Activated T-cell treated with anti-CD3 and anti-CD28 coated beads, Interleukin-2, amount 50 U/mL, for 72 hours (primary cell): ENCODE measurements at regions not wholly inside any gene's neighbourhood (a gene's known extent, or its start where the extent isn't known, plus 50 kb on each side); places are given as distances from the start of the nearest gene placed in this dataset.

Experiments used
- ATAC-seq, 2 donors: fragments of 150-1000 bp; cut with Tn5 transposase; replicated peaks in 1 of 2; 2 replicates each; pipeline ENCODE4 v1.10.0; 2021; ENCODE audit warnings: moderate library complexity in 2 of 2, mild to moderate bottlenecking in 1 of 2
- DNase-seq, 2 donors: peaks; one replicate each; pipeline ENCODE4 v3.0.0; 2021 to 2022; ENCODE audit warnings: mixed read lengths in 1 of 2
- H3K27ac Mint-ChIP-seq: one replicate; pipeline ENCODE4 v1.8.0; 2022; ENCODE audit warnings: mild to moderate bottlenecking, moderate library complexity, mixed read lengths
- H3K27me3 Mint-ChIP-seq: one replicate; pipeline ENCODE4 v1.8.0; 2022; ENCODE audit warnings: low read depth, mixed read lengths
- H3K36me3 Mint-ChIP-seq, 2 donors: one replicate each; pipeline ENCODE4 v1.8.0; 2022; ENCODE audit warnings: mixed read lengths in 2 of 2, mild to moderate bottlenecking in 1 of 2; ENCODE audit not compliant: insufficient read depth in 2 of 2
- H3K4me1 Mint-ChIP-seq: one replicate; pipeline ENCODE4 v1.8.0; 2022; ENCODE audit warnings: low read depth, mixed read lengths
- H3K4me3 Mint-ChIP-seq, 2 donors: one replicate each; pipeline ENCODE4 v1.8.0; 2022; ENCODE audit warnings: mild to moderate bottlenecking in 2 of 2, mixed read lengths in 2 of 2, moderate library complexity in 2 of 2
- H3K9me3 Mint-ChIP-seq, 2 donors: one replicate each; pipeline ENCODE4 v1.8.0; 2022; ENCODE audit warnings: mixed read lengths in 2 of 2

DNA sequence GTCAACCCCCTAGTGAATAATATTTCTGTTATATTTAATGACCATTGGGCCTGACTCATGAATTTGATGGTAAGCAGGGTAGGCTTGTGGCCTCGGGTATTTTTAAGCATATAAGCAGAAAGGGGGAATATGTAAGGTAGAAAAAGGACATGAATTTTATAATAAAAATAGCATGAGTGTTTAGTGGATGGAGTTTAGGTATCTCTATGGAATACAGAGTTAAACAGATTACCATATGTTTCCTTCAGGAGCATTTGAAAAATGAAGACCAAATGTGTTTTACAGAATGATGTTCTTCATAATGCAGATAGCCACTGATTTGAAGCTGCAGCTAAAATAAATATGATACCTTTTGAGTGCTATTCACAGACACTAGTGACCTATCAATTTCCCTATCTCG lies 191.7 kb upstream of the TSHZ2 start:
- no peaks in the 10 kb centered on the region for H3K4me1 Mint-ChIP-seq

DNA sequence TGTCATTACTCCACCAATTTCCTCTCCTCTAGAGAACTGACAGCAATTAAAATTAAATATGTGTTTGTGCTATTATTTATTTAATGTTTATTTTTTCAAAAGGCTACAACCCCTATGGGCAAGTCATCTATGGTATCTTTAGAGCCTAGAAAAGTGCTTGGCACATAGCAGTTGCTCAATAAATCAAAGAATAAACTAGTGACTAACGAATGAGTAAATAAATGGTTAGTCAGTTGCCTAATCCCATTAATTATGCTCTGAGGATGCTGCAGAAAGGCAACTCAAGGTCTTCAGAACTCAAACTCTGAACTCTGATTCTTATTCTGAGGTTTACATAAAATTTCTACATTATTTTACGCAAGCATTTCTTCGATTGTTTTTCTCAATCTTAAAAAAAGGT lies 193.0 kb upstream of the TSHZ2 start:
- DNase-seq: no peak
- no peaks in the 10 kb centered on the region for H3K36me3 Mint-ChIP-seq
- no peak overlapping the region for H3K4me3 Mint-ChIP-seq

More for the DNA sequence above, 191.7 kb upstream of the TSHZ2 start:
- Mint-ChIP-seq H3K4me3 (no peak overlapping the region), H3K27ac (no peak overlapping the region), H3K36me3 (no peaks in the 10 kb centered on the region), H3K9me3 (peaks cover 3% of the 10 kb centered on the region in 2 donors), H3K27me3 (no peaks in the 10 kb centered on the region)
- ATAC-seq (no peak), DNase-seq (no peak)

DNA sequence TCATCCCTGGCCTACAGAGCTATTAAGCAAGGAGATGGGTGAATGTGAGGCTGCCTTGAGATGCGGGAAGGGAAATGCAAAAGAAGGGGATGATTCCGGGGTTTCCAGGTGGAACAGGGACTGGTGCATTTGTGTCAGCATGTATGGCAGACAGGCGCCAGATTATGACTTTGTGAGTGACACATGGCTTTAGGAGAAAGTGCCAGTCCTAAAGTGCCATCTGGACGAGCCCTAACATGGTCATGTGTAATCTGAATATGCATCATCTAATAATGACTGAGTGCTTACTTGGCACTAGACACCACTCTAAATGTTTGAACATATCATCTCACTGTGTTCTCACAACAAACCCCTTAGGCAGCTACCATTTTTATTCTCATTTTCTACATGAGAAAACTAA lies 195.0 kb upstream of the TSHZ2 start:
- no peaks in the 10 kb centered on the region for H3K4me1 Mint-ChIP-seq
- no peaks in the 10 kb centered on the region for H3K27me3 Mint-ChIP-seq
- no peak overlapping the region for H3K27ac Mint-ChIP-seq

More for the DNA sequence above, 193.0 kb upstream of the TSHZ2 start:
- no peak for ATAC-seq
- H3K4me1 Mint-ChIP-seq: no peaks in the 10 kb centered on the region
- H3K27me3 Mint-ChIP-seq: no peaks in the 10 kb centered on the region
- H3K9me3 Mint-ChIP-seq: peaks cover 0 to under 1% of the 10 kb centered on the region in 2 donors
- no peak overlapping the region for H3K27ac Mint-ChIP-seq

DNA sequence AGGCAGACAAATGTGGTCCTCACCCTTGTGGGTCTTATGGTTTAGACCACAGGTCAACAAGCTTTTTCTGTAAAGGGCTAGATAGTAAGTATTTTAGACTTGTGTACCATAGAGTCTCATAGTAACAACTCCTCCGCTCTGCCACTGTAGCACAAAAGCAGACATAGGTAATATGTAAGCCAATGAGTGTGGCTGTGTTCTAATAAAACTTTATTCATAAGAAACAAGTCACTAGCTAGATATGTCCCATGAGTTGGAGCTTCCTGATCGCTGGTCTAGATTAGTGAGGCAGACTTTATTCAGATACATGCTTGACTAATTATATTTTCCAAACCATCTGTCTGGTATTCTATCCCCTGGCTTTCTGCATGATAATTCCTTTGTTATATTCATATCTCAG lies 196.4 kb upstream of the TSHZ2 start:
- Mint-ChIP-seq H3K4me3 (no peak overlapping the region), H3K27me3 (no peaks in the 10 kb centered on the region), H3K27ac (no peak overlapping the region), H3K4me1 (no peaks in the 10 kb centered on the region), H3K36me3 (no peaks in the 10 kb centered on the region), H3K9me3 (no peaks in the 10 kb centered on the region)
- ATAC-seq (no peak), DNase-seq (no peak)

More for the DNA sequence above, 195.0 kb upstream of the TSHZ2 start:
- no peak for ATAC-seq
- Mint-ChIP-seq H3K4me3 (no peak overlapping the region), H3K36me3 (no peaks in the 10 kb centered on the region), H3K9me3 (no peaks in the 10 kb centered on the region)
- DNase-seq: no peak

DNA sequence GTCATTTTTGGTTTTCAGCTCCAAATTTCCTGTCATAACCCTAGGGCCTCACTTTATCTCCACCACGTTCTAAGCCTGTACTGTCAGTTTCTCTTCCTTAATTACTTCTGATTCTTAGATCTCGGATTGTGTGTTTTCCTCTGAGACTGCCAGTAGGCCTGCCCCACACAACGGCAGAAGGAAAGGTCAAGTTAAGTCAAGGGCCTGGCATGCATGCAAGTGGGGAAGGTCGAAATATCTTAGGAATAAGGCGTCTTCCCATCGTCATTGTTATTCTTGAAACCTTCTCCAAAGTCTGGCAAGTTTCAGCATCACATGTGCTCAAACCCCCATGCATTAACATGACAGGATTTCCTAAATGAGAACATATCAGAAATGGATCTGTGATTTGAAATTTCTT lies 203.5 kb upstream of the TSHZ2 start:
- Mint-ChIP-seq H3K9me3 (no peaks in the 10 kb centered on the region), H3K4me1 (no peaks in the 10 kb centered on the region)
- no peak for ATAC-seq

DNA sequence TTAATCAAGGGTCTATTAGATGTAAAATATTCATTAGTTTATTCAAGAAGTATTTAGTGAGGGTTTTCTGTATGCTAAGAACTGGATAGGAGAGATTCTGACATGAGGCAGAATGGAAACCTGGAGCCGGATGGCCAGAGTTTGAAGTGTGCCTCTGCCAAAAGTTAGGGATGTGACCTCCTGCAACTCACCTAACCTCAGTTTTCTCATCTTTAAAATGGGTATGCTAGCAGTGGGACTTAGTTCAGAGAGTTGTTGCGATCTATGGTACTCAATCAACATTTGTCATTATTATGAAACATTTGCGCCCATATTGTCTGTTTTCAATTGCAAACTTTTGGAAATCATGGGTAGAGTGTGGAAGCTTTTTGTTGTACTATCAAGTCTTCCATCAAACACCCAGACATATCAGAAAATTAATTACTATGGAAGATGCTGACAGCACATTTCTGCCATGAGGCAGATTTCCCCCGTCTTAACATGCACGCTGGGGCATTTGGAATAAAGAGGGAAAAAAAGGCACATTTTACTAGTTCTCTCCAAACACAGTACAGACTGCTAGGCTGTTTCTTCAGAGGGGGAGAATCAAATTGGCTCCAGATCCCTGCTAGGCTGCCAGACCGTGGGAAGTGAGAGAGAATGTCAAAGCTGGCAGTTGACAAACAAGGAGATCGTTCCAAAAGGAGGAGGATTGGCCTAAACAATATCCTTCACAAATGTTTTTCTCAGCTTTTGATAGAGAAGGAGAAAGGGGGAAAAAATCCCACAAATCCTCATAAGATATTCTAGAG lies 205.3 kb upstream of the TSHZ2 start:
- no peaks in the 10 kb centered on the region for H3K9me3 Mint-ChIP-seq
- no peaks in the 10 kb centered on the region for H3K36me3 Mint-ChIP-seq
- H3K27me3 Mint-ChIP-seq: no peaks in the 10 kb centered on the region
- H3K4me3 Mint-ChIP-seq: no peak overlapping the region
- no peaks in the 10 kb centered on the region for H3K4me1 Mint-ChIP-seq
- no peak overlapping the region for H3K27ac Mint-ChIP-seq
- no peak for ATAC-seq
- no peak for DNase-seq

More for the DNA sequence above, 203.5 kb upstream of the TSHZ2 start:
- Mint-ChIP-seq H3K27ac (no peak overlapping the region), H3K4me3 (no peak overlapping the region), H3K27me3 (no peaks in the 10 kb centered on the region), H3K36me3 (no peaks in the 10 kb centered on the region)
- DNase-seq: no peak

DNA sequence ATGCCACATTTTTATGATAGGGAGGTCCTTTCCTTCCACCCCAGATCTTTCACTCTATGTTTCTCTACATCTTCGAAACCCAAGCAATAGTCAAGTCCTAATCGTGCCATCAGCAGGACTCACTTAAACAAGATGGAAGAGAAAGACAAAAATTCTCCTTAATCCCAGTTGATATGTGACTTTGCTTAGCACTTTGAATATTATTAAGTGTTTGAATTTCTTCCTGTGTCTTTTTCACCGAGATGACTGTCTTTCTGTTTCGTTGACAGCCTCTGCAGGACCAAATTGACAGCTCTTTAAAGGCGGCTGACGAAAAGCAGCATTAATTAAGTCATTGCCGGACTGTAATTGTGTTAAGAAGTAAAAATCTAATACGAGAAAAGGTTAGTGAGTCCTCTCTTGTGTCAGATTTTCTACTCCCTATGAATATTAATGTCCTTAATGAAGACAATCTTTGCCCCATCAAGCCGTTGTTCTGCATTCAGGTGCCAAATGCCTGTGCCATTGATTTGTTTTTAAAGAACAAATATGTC lies 208.8 kb upstream of the TSHZ2 start:
- Mint-ChIP-seq H3K36me3 (peaks cover 0 to 2% of the 10 kb centered on the region in 2 donors), H3K4me3 (no peak overlapping the region), H3K27me3 (no peaks in the 10 kb centered on the region), H3K27ac (no peak overlapping the region), H3K9me3 (no peaks in the 10 kb centered on the region), H3K4me1 (no peaks in the 10 kb centered on the region)
- DNase-seq (no peak), ATAC-seq (no peak)

DNA sequence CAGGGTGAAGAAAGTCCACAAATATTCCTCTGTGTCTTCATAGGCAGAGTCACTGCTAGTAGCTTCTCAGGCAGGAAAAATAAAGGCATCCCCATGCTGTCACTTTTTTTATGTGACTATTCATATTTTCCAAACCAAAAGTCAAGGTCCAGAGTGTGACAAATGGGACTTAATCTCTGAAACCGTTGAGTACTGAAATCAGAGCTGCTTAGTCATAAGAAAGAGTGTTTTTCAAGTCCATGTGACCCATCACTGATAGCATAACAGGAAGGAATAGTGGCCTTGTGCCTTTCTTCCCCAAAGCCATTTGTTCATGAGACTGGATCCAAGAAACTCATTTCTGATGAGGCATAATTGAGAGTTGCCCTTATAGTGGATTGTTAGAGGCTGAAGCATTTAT lies 210.3 kb upstream of the TSHZ2 start:
- no peaks in the 10 kb centered on the region for H3K4me1 Mint-ChIP-seq
- ATAC-seq (no peak), DNase-seq (no peak)
- no peak overlapping the region for H3K27ac Mint-ChIP-seq
- no peaks in the 10 kb centered on the region for H3K27me3 Mint-ChIP-seq
- H3K4me3 Mint-ChIP-seq: no peak overlapping the region
- H3K9me3 Mint-ChIP-seq: no peaks in the 10 kb centered on the region
- peaks cover 0 to 2% of the 10 kb centered on the region in 2 donors for H3K36me3 Mint-ChIP-seq

DNA sequence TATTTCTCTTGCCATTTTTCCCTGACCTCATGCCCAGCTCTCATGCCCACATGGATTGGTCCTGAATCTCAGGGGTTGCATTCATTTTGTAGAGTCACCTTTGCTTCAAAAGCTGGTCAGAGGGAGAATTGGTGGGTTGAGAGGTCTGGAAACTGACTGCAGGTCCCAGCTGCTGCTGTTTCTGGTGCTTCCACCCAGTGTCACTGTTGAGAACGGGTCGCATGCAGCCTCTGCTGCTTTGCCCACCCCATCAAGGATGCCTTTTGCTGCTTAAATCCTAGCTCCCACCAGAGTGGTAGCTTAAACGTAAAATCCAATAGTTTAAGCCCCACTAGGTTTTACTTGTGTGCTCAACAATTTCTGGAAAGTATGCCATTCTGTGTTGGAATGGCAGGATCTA lies 211.4 kb upstream of the TSHZ2 start:
- DNase-seq (no peak), ATAC-seq (no peak)
- Mint-ChIP-seq H3K4me1 (no peaks in the 10 kb centered on the region), H3K27ac (no peak overlapping the region), H3K4me3 (no peak overlapping the region), H3K27me3 (no peaks in the 10 kb centered on the region), H3K36me3 (peaks cover 0 to 2% of the 10 kb centered on the region in 2 donors), H3K9me3 (no peaks in the 10 kb centered on the region)

DNA sequence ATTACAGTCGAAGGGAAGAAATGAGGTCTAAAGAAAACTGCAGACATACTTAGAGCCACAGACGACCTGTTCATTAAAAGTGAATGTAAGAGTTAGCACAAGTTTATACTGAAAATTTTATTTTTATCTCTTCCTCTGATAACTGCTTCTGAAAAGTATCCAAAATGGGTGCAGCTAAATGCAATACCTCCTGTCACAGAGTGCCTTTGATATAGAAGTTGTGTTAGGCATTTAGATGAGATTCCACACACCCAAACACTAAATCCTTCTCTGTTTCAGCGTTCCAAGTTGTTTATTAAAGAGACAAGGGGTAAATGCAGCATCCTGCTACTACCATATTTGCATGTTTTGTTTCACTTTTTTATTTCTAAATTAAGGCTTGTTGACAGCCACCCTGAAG lies 214.7 kb upstream of the TSHZ2 start:
- Mint-ChIP-seq H3K27ac (no peak overlapping the region), H3K27me3 (no peaks in the 10 kb centered on the region), H3K4me1 (no peaks in the 10 kb centered on the region), H3K9me3 (no peaks in the 10 kb centered on the region), H3K36me3 (peaks cover 0 to 2% of the 10 kb centered on the region in 2 donors), H3K4me3 (no peak overlapping the region)
- no peak for ATAC-seq
- no peak for DNase-seq

DNA sequence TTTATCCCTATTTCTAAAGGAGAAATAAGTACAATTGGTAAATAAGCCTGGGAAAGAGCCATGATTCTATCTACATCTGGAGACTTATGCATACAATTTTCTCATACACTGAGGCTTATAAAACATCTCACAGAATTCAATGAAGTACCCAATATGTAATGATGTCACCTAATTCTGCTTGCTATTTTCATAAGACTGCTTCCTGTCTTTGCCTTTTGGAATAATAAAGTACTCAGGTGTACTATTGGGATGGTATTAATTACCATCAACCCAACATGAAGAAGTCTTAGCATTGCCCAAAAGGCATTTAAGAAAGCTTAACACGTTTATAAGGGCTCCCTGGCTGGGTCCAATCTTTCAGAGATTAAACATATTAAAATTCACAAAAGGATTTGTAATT lies 216.4 kb upstream of the TSHZ2 start:
- Mint-ChIP-seq H3K27ac (no peak overlapping the region), H3K9me3 (no peaks in the 10 kb centered on the region), H3K4me3 (no peak overlapping the region), H3K36me3 (no peaks in the 10 kb centered on the region), H3K4me1 (no peaks in the 10 kb centered on the region), H3K27me3 (no peaks in the 10 kb centered on the region)
- no peak for DNase-seq
- ATAC-seq: no peak

DNA sequence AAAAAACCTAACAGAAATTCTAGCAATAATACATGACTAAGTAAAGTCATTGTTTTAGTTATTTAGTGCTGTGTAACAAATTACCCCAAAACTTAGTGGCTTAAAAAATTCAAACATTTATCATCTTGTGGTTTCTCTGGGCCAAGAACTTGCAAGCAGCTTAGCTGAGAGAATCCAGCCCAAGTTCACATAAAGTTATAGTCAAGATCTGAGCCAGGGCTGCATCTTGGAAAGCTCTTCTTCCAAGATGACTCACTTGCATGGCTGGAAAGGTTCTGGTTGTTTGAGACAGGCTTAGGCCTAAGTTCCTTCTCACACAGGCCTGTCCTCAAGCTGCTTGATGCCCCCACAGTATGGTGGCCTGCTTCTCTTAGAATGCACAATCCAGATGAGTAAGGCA lies 217.8 kb upstream of the TSHZ2 start:
- Mint-ChIP-seq H3K36me3 (no peaks in the 10 kb centered on the region), H3K4me3 (no peak overlapping the region), H3K27ac (no peak overlapping the region), H3K4me1 (no peaks in the 10 kb centered on the region), H3K27me3 (no peaks in the 10 kb centered on the region), H3K9me3 (no peaks in the 10 kb centered on the region)
- ATAC-seq (no peak), DNase-seq (no peak)

DNA sequence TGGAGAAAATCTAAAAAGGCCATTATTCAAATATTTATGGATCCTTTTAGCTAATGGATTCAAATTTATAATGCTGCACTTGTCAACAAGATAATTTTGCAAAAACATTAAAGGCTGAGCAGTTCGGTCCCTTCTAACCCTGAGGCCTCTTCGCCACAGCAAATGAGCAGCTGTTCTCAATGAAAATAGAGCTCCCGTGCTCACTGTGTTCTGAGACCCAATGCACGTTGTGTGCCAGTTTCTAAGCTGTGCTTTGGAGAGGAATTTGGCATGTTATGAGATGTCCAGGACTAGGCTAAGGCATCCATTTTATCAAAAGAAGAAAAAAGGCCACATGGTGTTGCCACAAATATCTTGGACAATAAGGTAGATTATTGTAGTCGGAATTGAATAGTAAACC lies 220.1 kb upstream of the TSHZ2 start:
- no peak overlapping the region for H3K4me3 Mint-ChIP-seq
- DNase-seq: no peak
- H3K36me3 Mint-ChIP-seq: no peaks in the 10 kb centered on the region
- no peaks in the 10 kb centered on the region for H3K9me3 Mint-ChIP-seq
- ATAC-seq: no peak
- H3K27me3 Mint-ChIP-seq: no peaks in the 10 kb centered on the region
- no peak overlapping the region for H3K27ac Mint-ChIP-seq
- H3K4me1 Mint-ChIP-seq: no peaks in the 10 kb centered on the region

DNA sequence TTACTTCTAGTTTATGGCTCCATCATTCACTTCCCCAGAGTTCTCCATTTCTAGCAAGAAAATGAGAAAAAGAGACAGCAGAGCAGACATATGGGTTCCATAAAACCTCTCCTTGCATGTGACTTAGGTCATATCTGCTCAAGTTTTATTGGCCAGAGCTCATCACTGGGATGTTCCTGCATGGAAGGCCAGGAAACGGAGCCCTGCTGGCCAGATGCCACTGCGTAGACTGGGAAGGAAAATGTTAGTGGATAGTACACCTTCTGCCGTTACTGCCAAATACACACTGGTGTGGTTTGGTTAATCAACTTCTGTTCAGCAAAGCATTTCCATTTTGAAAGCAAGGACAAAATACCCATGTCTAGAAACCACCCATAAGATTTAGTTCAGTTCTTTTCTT lies 220.6 kb upstream of the TSHZ2 start:
- Mint-ChIP-seq H3K27me3 (no peaks in the 10 kb centered on the region), H3K4me3 (no peak overlapping the region), H3K4me1 (no peaks in the 10 kb centered on the region), H3K36me3 (no peaks in the 10 kb centered on the region), H3K9me3 (no peaks in the 10 kb centered on the region), H3K27ac (no peak overlapping the region)
- ATAC-seq: no peak
- DNase-seq: no peak
